Spleen (tissue), 11 donors: ENCODE measurements at regions not wholly inside any gene's neighbourhood (a gene's known extent, or its start where the extent isn't known, plus 50 kb on each side); places are given as distances from the start of the nearest gene placed in this dataset.

ENCODE experiments used
- DNase-seq: peaks from one replicate; pipeline ENCODE4 v3.0.0-alpha.2; 2020
- H3K27ac ChIP-seq, 8 donors: fragments of 200-600 bp; sonication (generic) in 7 of 8; 1 replicate in 4 of 8; 2 replicates in 4 of 8; pipeline versions ENCODE4 v1.5.0 to v1.8.0; 2016 to 2021; ENCODE audit warnings: inconsistent platforms in 4 of 8, mild to moderate bottlenecking in 4 of 8, moderate library complexity in 1 of 8
- H3K27me3 ChIP-seq, 7 donors: fragments of 200-600 bp; sonication (generic) in 6 of 7; replicated peaks in 1 of 7; 1 replicate in 4 of 7; 2 replicates in 3 of 7; pipeline versions ENCODE4 v1.5.0 to v1.8.0; 2016 to 2021; ENCODE audit warnings: inconsistent platforms in 3 of 7, mild to moderate bottlenecking in 1 of 7
- H3K36me3 ChIP-seq, 6 donors: fragments of 200-600 bp; sonication (generic) in 5 of 6; 1 replicate in 4 of 6; 2 replicates in 2 of 6; pipeline versions ENCODE4 v1.5.0 to v1.8.0; 2016 to 2021; ENCODE audit warnings: inconsistent platforms in 2 of 6
- H3K4me1 ChIP-seq, 6 donors: fragments of 200-600 bp; sonication (generic) in 5 of 6; 1 replicate in 3 of 6; 2 replicates in 3 of 6; pipeline versions ENCODE4 v1.5.0 to v1.8.0; 2016 to 2021; ENCODE audit warnings: inconsistent platforms in 3 of 6
- H3K4me3 ChIP-seq, 8 donors: fragments of 200-600 bp; sonication (generic) in 7 of 8; 1 replicate in 4 of 8; 2 replicates in 4 of 8; pipeline versions ENCODE4 v1.5.0 to v1.8.0; 2016 to 2021; ENCODE audit warnings: inconsistent platforms in 4 of 8, mild to moderate bottlenecking in 4 of 8, moderate library complexity in 2 of 8
- H3K9me3 ChIP-seq, 8 donors: fragments of 200-600 bp; sonication (generic) in 7 of 8; 1 replicate in 4 of 8; 2 replicates in 4 of 8; pipeline versions ENCODE4 v1.5.0 to v1.8.0; 2016 to 2021; ENCODE audit warnings: inconsistent platforms in 4 of 8
- POLR2A ChIP-seq, 3 donors: fragments of 450-650 bp; IDR thresholded peaks; one replicate each; pipeline ENCODE4 v1.5.1; 2017; ENCODE audit warnings: antibody characterized with exemption in 3 of 3, mild to moderate bottlenecking in 1 of 3
- POLR2AphosphoS5 ChIP-seq, 3 donors: sonication (generic); formaldehyde crosslinking; IDR thresholded peaks; one replicate each; pipeline ENCODE4 v1.5.1; 2017; ENCODE audit warnings: antibody characterized with exemption in 3 of 3
- WGBS, 5 donors: extraction: QIAGEN DNeasy Blood & Tissue Kit in 3 of 5; methylation state at CpG; one replicate each; pipeline versions ENCODE4 v1.1.5 to v1.1.7; 2013 to 2018; 5-methylcytosine and 5-hydroxymethylcytosine counted together
- intact Hi-C: fragments of 100-400 bp; cut with DNase I; formaldehyde crosslinking; loops from one replicate; pipeline ENCODE4 v1.15.0; 2023; ENCODE audit warnings: low total_unique reads
- TF ChIP-seq, protein P1 (sequence below), 11 experiments: fragments of 200-600 bp in 7 of 11; fragments of 450-650 bp in 4 of 11; sonication (generic) in 4 of 11; IDR thresholded peaks in 8 of 11; conservative IDR thresholded peaks in 3 of 11; 1 replicate in 7 of 11; 2 replicates in 4 of 11; pipeline versions ENCODE4 v1.4.0 to v1.8.0; 2016 to 2021; ENCODE audit warnings: antibody characterized with exemption in 11 of 11, inconsistent platforms in 4 of 11, mild to moderate bottlenecking in 1 of 11
- donor health status: healthy with polysubstance abuse.
- donor health status: DM: no; HTN: no; CAD: no; lungs with moderate emphysema.
- donor health status: DM: no; HTN: no; CAD: no.
- donor health status: Bipolar disorder and iron deficiency.
- donor health status: healthy.
- donor health status: DM: no; HTN: no; CAD: no.
- donor health status: DM: yes; HTN: yes; CAD: no.

DNA sequence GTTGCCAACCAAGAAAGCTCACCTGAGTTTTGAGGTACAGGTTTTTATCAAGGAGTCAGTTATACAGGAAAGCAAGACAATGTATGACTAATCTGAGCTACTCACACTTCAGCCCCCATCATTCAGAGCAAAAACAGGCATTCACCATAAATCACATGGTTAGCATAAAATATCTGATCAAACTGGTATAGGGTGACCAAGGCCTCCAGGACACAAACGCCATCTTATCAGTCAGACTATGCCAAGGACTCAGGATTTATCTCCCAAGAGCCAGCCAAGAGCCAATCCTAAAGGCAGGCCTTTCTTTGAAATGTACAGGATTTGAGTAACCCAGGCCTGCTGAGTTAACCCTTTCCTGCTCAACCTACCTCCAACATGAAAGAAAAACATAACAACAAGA lies 313.0 kb upstream of the NREP start:
- TF ChIP-seq POLR2A (IDR thresholded peaks at IDR 0.05): no peak
- TF ChIP-seq POLR2AphosphoS5 (IDR thresholded peaks at IDR 0.05): no peak
- TF ChIP-seq, protein P1, sequence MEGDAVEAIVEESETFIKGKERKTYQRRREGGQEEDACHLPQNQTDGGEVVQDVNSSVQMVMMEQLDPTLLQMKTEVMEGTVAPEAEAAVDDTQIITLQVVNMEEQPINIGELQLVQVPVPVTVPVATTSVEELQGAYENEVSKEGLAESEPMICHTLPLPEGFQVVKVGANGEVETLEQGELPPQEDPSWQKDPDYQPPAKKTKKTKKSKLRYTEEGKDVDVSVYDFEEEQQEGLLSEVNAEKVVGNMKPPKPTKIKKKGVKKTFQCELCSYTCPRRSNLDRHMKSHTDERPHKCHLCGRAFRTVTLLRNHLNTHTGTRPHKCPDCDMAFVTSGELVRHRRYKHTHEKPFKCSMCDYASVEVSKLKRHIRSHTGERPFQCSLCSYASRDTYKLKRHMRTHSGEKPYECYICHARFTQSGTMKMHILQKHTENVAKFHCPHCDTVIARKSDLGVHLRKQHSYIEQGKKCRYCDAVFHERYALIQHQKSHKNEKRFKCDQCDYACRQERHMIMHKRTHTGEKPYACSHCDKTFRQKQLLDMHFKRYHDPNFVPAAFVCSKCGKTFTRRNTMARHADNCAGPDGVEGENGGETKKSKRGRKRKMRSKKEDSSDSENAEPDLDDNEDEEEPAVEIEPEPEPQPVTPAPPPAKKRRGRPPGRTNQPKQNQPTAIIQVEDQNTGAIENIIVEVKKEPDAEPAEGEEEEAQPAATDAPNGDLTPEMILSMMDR (IDR thresholded peaks at IDR 0.05 in 8 of 11, conservative IDR thresholded peaks at IDR 0.05 in 3 of 11): no peak

DNA sequence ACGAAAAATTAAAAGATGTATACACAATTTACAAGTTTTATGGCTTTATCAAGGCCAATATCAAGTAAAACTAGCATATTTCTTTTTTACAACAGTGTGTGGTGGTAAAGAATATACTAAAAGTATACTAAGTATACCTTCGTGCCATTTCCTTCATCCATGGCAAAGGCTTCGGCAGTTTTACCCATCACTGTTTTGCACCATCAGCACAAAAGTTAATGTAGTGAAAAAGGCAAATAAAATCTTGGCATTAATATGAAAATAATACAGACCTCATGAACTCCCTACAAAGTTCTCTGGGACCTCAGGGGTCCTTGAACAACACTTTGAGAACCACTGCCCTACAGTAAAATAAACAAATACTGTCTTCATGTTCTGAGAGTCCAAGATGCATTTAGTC lies 312.3 kb upstream of the NREP start:
- 77 to 94% (median 82%) methylated on average over 3 of the region's 3 CpGs for WGBS, 5 donors
- Histone ChIP-seq H3K27ac (no peak overlapping the region), H3K9me3 (no peaks in the 10 kb centered on the region), H3K4me1 (no peaks in the 10 kb centered on the region), H3K27me3 (no peaks in the 10 kb centered on the region), H3K4me3 (no peak overlapping the region), H3K36me3 (no peaks in the 10 kb centered on the region)
- DNase-seq: no peak
- TF ChIP-seq, protein P1 (IDR thresholded peaks at IDR 0.05 in 8 of 11, conservative IDR thresholded peaks at IDR 0.05 in 3 of 11): no peak
- TF ChIP-seq POLR2AphosphoS5 (IDR thresholded peaks at IDR 0.05) (no peak), POLR2A (IDR thresholded peaks at IDR 0.05) (no peak)
- intact Hi-C loops: no loop called here

More for the DNA sequence above, 313.0 kb upstream of the NREP start:
- Histone ChIP-seq H3K4me3 (no peak overlapping the region), H3K4me1 (no peaks in the 10 kb centered on the region), H3K27ac (no peak overlapping the region), H3K36me3 (no peaks in the 10 kb centered on the region), H3K27me3 (no peaks in the 10 kb centered on the region), H3K9me3 (no peaks in the 10 kb centered on the region)
- WGBS, 5 donors: 64 to 86% (median 79%) methylated on average over 1 of the region's 1 CpG
- intact Hi-C loops: no loop called here
- DNase-seq: no peak

DNA sequence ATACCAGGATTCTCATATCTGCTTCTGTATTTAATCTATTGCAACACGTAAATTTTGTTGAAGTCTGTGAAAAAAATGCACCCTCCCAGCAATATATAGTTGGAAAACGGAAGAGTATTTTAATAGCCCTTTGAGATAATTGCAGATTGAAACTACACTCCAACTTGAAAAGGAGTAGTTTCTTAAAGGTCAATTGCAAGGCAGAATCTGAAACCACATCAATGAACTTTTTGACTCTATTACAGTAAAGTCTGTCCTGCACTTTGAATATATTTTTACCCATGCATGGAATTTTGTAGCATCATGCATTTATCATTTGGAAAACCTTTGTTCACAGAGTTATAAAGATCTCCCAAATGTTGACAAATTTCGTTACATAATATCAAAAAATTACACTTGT lies 311.6 kb upstream of the NREP start:
- no peaks in the 10 kb centered on the region for H3K36me3 ChIP-seq
- H3K27me3 ChIP-seq: no peaks in the 10 kb centered on the region
- 55 to 81% (median 64%) methylated on average over 3 of the region's 3 CpGs for WGBS, 5 donors
- intact Hi-C loops: no loop called here
- TF ChIP-seq, protein P1 (IDR thresholded peaks at IDR 0.05 in 8 of 11, conservative IDR thresholded peaks at IDR 0.05 in 3 of 11): no peak
- no peak for TF ChIP-seq POLR2A (IDR thresholded peaks at IDR 0.05)
- TF ChIP-seq POLR2AphosphoS5 (IDR thresholded peaks at IDR 0.05): no peak
- H3K4me1 ChIP-seq: no peaks in the 10 kb centered on the region
- no peak for DNase-seq
- no peak overlapping the region for H3K4me3 ChIP-seq
- H3K27ac ChIP-seq: no peak overlapping the region
- H3K9me3 ChIP-seq: no peaks in the 10 kb centered on the region

DNA sequence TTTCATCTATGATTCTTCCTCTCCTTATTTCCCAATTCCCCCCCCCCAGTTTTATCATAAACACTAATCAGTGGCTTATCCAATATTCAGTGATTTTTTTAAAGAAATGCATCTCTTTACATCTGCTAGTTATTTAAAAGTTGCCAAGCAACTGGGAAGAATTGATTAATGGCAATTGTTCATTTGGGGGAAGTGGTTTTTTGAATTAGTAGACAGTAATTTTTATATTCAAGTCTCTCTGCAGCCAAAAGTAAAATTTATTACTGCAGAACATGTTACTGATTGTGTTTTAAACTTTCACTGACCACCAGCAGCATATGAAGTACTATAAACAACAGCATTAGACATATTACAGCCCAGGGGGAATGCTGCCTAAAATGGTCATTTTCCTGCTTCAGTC lies 308.8 kb upstream of the NREP start:
- H3K4me1 ChIP-seq: no peaks in the 10 kb centered on the region
- TF ChIP-seq POLR2AphosphoS5 (IDR thresholded peaks at IDR 0.05) (no peak), POLR2A (IDR thresholded peaks at IDR 0.05) (no peak)
- TF ChIP-seq, protein P1 (IDR thresholded peaks at IDR 0.05 in 8 of 11, conservative IDR thresholded peaks at IDR 0.05 in 3 of 11): no peak
- DNase-seq: no peak
- intact Hi-C loops: no loop called here
- H3K27me3 ChIP-seq: no peaks in the 10 kb centered on the region
- H3K4me3 ChIP-seq: no peak overlapping the region
- no peaks in the 10 kb centered on the region for H3K36me3 ChIP-seq
- no peaks in the 10 kb centered on the region for H3K9me3 ChIP-seq
- H3K27ac ChIP-seq: no peak overlapping the region
